SK-N-SH (cell line): ENCODE measurements at regions not wholly inside any gene's neighbourhood (a gene's known extent, or its start where the extent isn't known, plus 50 kb on each side); places are given as distances from the start of the nearest gene placed in this dataset.

Experiments
- CTCF ChIP-seq: fragments of 200-600 bp; sonication (generic); IDR thresholded peaks from 2 replicates; pipeline ENCODE4 v1.6.1; 2017; ENCODE audit warnings: antibody characterized with exemption, mild to moderate bottlenecking, moderate library complexity
- MAX ChIP-seq: IDR thresholded peaks from 2 replicates; pipeline ENCODE4 v1.4.0; 2012; ENCODE audit warnings: low read depth
- MXI1 ChIP-seq: IDR thresholded peaks from 2 replicates; pipeline ENCODE4 v1.6.1; 2012; ENCODE audit warnings: mild to moderate bottlenecking, low read depth, low read length, improper control_type of control experiment
- NFIC ChIP-seq: IDR thresholded peaks from 2 replicates; pipeline ENCODE4 v1.4.0; 2012; ENCODE audit warnings: borderline replicate concordance
- POLR2AphosphoS5 ChIP-seq: IDR thresholded peaks from 2 replicates; pipeline ENCODE4 v1.6.1; 2012; ENCODE audit warnings: low read depth, low read length
- RFX5 ChIP-seq: IDR thresholded peaks from 2 replicates; pipeline ENCODE4 v1.6.1; 2012; ENCODE audit warnings: mild to moderate bottlenecking, improper control_type of control experiment, low read length
- SMC3 ChIP-seq: IDR thresholded peaks from 2 replicates; pipeline ENCODE4 v1.6.1; 2012; ENCODE audit warnings: low read depth, low read length, improper control_type of control experiment
- TCF12 ChIP-seq: IDR thresholded peaks from 2 replicates; pipeline ENCODE4 v1.4.0; 2012
- TEAD4 ChIP-seq: IDR thresholded peaks from 2 replicates; pipeline ENCODE4 v1.4.0; 2012; ENCODE audit warnings: mild to moderate bottlenecking, borderline replicate concordance; ENCODE audit not compliant: insufficient read depth
- USF1 ChIP-seq: IDR thresholded peaks from 2 replicates; pipeline ENCODE4 v1.4.0; 2012; ENCODE audit warnings: low read depth, borderline replicate concordance
- YY1 ChIP-seq: IDR thresholded peaks from 2 replicates; pipeline ENCODE4 v1.4.0; 2012; ENCODE audit warnings: low read depth, mild to moderate bottlenecking
- TF ChIP-seq, protein P1 (sequence below): fragments of 150-350 bp; IDR thresholded peaks from 2 replicates; pipeline ENCODE4 v1.6.1; 2017; ENCODE audit warnings: antibody characterized with exemption, low read length, low read depth, borderline replicate concordance

- no peak for TF ChIP-seq TEAD4
- TF ChIP-seq CTCF, result no peak
- no peak for TF ChIP-seq SMC3
- TF ChIP-seq, protein P1, sequence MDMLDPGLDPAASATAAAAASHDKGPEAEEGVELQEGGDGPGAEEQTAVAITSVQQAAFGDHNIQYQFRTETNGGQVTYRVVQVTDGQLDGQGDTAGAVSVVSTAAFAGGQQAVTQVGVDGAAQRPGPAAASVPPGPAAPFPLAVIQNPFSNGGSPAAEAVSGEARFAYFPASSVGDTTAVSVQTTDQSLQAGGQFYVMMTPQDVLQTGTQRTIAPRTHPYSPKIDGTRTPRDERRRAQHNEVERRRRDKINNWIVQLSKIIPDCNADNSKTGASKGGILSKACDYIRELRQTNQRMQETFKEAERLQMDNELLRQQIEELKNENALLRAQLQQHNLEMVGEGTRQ, result no peak
- no peak for TF ChIP-seq YY1
- TF ChIP-seq MAX, result no peak
- TF ChIP-seq TCF12, result no peak
- no peak for TF ChIP-seq RFX5
- TF ChIP-seq POLR2AphosphoS5, result no peak
- TF ChIP-seq MXI1, result no peak
- no peak for TF ChIP-seq USF1
- TF ChIP-seq NFIC, result no peak
Observed at GRCh38 chr13:63595811-63596210, 2180.2 kb upstream of the PCDH20 start.
